ENCODE measurements at regions not wholly inside any gene's neighbourhood (a gene's known extent, or its start where the extent isn't known, plus 50 kb on each side); places are given as distances from the start of the nearest gene placed in this dataset.

DNA sequence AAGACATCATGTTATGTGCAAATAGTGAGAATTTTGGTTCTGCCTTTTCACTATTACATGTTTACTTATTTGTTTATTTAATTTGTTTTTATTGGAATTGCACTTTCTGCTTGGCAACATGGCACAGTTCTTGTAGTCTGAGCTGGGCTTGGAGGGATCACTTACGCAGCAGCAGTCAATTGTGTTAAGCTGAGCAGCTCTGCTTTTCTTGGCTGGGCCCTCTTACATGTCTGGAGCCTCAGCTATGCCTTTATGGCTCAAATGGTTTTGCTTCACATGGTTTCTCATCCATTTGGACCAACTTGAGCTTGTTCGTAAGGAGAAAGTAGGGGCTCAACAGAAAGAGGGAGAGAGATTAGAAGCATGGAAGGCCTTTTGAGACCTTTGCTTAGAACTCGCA lies 327.5 kb upstream of the EPHA7 start:
- TF ChIP-seq, protein P1, sequence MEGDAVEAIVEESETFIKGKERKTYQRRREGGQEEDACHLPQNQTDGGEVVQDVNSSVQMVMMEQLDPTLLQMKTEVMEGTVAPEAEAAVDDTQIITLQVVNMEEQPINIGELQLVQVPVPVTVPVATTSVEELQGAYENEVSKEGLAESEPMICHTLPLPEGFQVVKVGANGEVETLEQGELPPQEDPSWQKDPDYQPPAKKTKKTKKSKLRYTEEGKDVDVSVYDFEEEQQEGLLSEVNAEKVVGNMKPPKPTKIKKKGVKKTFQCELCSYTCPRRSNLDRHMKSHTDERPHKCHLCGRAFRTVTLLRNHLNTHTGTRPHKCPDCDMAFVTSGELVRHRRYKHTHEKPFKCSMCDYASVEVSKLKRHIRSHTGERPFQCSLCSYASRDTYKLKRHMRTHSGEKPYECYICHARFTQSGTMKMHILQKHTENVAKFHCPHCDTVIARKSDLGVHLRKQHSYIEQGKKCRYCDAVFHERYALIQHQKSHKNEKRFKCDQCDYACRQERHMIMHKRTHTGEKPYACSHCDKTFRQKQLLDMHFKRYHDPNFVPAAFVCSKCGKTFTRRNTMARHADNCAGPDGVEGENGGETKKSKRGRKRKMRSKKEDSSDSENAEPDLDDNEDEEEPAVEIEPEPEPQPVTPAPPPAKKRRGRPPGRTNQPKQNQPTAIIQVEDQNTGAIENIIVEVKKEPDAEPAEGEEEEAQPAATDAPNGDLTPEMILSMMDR (IDR thresholded peaks at IDR 0.05): no peak
- TF ChIP-seq RXRA (IDR thresholded peaks at IDR 0.05; ENCODE audit: borderline replicate concordance, low read depth) (no peak), RFX5 (IDR thresholded peaks at IDR 0.05; ENCODE audit: low read length) (no peak), TAF1 (IDR thresholded peaks at IDR 0.05; ENCODE audit: borderline replicate concordance, low read depth, low read length) (no peak), TCF12 (IDR thresholded peaks at IDR 0.05) (no peak), POLR2AphosphoS5 (IDR thresholded peaks at IDR 0.05; ENCODE audit: low read depth, low read length) (no peak), RAD21 (IDR thresholded peaks at IDR 0.05; ENCODE audit: low read length) (no peak), CHD2 (IDR thresholded peaks at IDR 0.05; ENCODE audit: low read length, partially characterized antibody) (no peak)
- TF ChIP-seq, protein P2, sequence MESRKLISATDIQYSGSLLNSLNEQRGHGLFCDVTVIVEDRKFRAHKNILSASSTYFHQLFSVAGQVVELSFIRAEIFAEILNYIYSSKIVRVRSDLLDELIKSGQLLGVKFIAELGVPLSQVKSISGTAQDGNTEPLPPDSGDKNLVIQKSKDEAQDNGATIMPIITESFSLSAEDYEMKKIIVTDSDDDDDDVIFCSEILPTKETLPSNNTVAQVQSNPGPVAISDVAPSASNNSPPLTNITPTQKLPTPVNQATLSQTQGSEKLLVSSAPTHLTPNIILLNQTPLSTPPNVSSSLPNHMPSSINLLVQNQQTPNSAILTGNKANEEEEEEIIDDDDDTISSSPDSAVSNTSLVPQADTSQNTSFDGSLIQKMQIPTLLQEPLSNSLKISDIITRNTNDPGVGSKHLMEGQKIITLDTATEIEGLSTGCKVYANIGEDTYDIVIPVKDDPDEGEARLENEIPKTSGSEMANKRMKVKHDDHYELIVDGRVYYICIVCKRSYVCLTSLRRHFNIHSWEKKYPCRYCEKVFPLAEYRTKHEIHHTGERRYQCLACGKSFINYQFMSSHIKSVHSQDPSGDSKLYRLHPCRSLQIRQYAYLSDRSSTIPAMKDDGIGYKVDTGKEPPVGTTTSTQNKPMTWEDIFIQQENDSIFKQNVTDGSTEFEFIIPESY (IDR thresholded peaks at IDR 0.05; ENCODE audit: borderline replicate concordance, low read depth): no peak
- TF ChIP-seq, protein P3, sequence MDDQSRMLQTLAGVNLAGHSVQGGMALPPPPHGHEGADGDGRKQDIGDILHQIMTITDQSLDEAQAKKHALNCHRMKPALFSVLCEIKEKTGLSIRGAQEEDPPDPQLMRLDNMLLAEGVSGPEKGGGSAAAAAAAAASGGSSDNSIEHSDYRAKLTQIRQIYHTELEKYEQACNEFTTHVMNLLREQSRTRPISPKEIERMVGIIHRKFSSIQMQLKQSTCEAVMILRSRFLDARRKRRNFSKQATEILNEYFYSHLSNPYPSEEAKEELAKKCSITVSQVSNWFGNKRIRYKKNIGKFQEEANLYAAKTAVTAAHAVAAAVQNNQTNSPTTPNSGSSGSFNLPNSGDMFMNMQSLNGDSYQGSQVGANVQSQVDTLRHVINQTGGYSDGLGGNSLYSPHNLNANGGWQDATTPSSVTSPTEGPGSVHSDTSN (IDR thresholded peaks at IDR 0.05): no peak
- TF ChIP-seq, protein P4, sequence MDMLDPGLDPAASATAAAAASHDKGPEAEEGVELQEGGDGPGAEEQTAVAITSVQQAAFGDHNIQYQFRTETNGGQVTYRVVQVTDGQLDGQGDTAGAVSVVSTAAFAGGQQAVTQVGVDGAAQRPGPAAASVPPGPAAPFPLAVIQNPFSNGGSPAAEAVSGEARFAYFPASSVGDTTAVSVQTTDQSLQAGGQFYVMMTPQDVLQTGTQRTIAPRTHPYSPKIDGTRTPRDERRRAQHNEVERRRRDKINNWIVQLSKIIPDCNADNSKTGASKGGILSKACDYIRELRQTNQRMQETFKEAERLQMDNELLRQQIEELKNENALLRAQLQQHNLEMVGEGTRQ (IDR thresholded peaks at IDR 0.05; ENCODE audit: borderline replicate concordance, low read depth, low read length): no peak
- TF ChIP-seq, protein P5, sequence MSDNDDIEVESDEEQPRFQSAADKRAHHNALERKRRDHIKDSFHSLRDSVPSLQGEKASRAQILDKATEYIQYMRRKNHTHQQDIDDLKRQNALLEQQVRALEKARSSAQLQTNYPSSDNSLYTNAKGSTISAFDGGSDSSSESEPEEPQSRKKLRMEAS (IDR thresholded peaks at IDR 0.05; ENCODE audit: low read depth): no peak
- TF ChIP-seq, protein P6, sequence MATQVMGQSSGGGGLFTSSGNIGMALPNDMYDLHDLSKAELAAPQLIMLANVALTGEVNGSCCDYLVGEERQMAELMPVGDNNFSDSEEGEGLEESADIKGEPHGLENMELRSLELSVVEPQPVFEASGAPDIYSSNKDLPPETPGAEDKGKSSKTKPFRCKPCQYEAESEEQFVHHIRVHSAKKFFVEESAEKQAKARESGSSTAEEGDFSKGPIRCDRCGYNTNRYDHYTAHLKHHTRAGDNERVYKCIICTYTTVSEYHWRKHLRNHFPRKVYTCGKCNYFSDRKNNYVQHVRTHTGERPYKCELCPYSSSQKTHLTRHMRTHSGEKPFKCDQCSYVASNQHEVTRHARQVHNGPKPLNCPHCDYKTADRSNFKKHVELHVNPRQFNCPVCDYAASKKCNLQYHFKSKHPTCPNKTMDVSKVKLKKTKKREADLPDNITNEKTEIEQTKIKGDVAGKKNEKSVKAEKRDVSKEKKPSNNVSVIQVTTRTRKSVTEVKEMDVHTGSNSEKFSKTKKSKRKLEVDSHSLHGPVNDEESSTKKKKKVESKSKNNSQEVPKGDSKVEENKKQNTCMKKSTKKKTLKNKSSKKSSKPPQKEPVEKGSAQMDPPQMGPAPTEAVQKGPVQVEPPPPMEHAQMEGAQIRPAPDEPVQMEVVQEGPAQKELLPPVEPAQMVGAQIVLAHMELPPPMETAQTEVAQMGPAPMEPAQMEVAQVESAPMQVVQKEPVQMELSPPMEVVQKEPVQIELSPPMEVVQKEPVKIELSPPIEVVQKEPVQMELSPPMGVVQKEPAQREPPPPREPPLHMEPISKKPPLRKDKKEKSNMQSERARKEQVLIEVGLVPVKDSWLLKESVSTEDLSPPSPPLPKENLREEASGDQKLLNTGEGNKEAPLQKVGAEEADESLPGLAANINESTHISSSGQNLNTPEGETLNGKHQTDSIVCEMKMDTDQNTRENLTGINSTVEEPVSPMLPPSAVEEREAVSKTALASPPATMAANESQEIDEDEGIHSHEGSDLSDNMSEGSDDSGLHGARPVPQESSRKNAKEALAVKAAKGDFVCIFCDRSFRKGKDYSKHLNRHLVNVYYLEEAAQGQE (IDR thresholded peaks at IDR 0.05; ENCODE audit: low read depth, low read length): no peak

Measured in SK-N-SH (cell line).